Gastrocnemius medialis (tissue), 4 donors: ENCODE measurements at regions not wholly inside any gene's neighbourhood (a gene's known extent, or its start where the extent isn't known, plus 50 kb on each side); places are given as distances from the start of the nearest gene placed in this dataset.

Experiments
- ATAC-seq, 2 donors: fragments of 150-250 bp; one replicate each; pipeline ENCODE4 v1.9.1; 2016
- DNase-seq, 2 donors: peaks; one replicate each; pipeline ENCODE4 v3.0.0-alpha.2; 2019
- H3K27ac ChIP-seq, 4 donors: fragments of 200-600 bp; sonication (generic); 1 replicate in 1 of 4; 2 replicates in 3 of 4; pipeline ENCODE4 v1.5.1; 2016 to 2018; ENCODE audit warnings: mild to moderate bottlenecking in 2 of 4, moderate library complexity in 1 of 4
- H3K27me3 ChIP-seq, 3 donors: fragments of 200-600 bp; sonication (generic) in 2 of 3; 1 replicate in 1 of 3; 2 replicates in 2 of 3; pipeline versions ENCODE4 v1.5.1 to v1.6.0; 2016 to 2019; ENCODE audit warnings: mild to moderate bottlenecking in 1 of 3, moderate library complexity in 1 of 3
- H3K36me3 ChIP-seq, 2 donors: fragments of 200-600 bp; sonication (generic) in 1 of 2; one replicate each; pipeline ENCODE4 v1.5.1; 2017 to 2018
- H3K4me1 ChIP-seq, 2 donors: fragments of 200-600 bp; sonication (generic) in 1 of 2; one replicate each; pipeline ENCODE4 v1.5.1; 2016 to 2017; ENCODE audit warnings: mild to moderate bottlenecking in 2 of 2
- H3K4me3 ChIP-seq, 4 donors: fragments of 200-600 bp; sonication (generic) in 3 of 4; 1 replicate in 1 of 4; 2 replicates in 3 of 4; pipeline ENCODE4 v1.5.1; 2016 to 2019; ENCODE audit warnings: mild to moderate bottlenecking in 2 of 4
- H3K9me3 ChIP-seq, 3 donors: fragments of 200-600 bp; sonication (generic) in 2 of 3; 1 replicate in 1 of 3; 2 replicates in 2 of 3; pipeline ENCODE4 v1.5.1; 2016 to 2019
- CTCF ChIP-seq, 5 experiments: fragments of 450-650 bp in 3 of 5; fragments of 200-600 bp in 2 of 5; sonication (generic) in 2 of 5; IDR thresholded peaks in 4 of 5; conservative IDR thresholded peaks in 1 of 5; 1 replicate in 4 of 5; 2 replicates in 1 of 5; pipeline ENCODE4 v1.5.1; 2016 to 2019; ENCODE audit warnings: antibody characterized with exemption in 5 of 5, mild to moderate bottlenecking in 3 of 5, moderate library complexity in 3 of 5
- POLR2A ChIP-seq, 2 donors: fragments of 450-650 bp; IDR thresholded peaks; one replicate each; pipeline ENCODE4 v1.6.1; 2017; ENCODE audit warnings: antibody characterized with exemption in 2 of 2, mild to moderate bottlenecking in 2 of 2, moderate library complexity in 2 of 2
- in situ Hi-C, 4 donors: fragments of 200-750 bp; cut with MboI; loops; one replicate each; pipeline versions ENCODE4 v1.15.0 to v1.8.0; 2017; ENCODE audit warnings: low sequenced_read_pairs in 4 of 4
- intact Hi-C: fragments of 100-400 bp; cut with DNase I; formaldehyde crosslinking; loops from one replicate; pipeline ENCODE4 v1.15.1; 2023; ENCODE audit warnings: low total_unique reads

DNA sequence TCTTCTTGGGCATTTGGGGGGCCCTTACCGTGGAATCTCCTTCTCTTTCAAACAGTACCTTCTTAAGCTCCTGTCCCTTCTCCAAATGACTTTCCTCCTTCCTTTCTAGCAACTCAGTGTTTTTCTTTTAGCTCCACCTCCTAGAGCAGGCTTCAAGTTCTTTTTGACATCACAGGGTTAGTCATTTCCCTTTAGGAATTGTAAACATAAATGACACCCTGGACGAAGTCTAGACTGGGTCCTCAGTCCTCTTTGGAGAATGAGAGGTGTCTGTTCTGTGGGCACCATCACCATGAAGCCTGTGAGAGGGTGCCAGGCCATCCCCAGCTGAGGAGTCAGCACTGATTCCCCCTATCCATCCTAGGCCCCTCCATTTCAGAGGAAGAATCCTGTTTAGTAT is 94.7 kb downstream of the SALL1 start:
- no peaks in the 10 kb centered on the region for H3K9me3 ChIP-seq
- H3K4me1 ChIP-seq, result no peaks in the 10 kb centered on the region
- H3K36me3 ChIP-seq, result no peaks in the 10 kb centered on the region
- TF ChIP-seq CTCF (IDR thresholded peaks at IDR 0.05 in 4 of 5, conservative IDR thresholded peaks at IDR 0.05 in 1 of 5) (no peak), POLR2A (IDR thresholded peaks at IDR 0.05) (no peak)
- peaks cover 0 to 6% (median 0%) of the 10 kb centered on the region in 3 donors for H3K27me3 ChIP-seq
- ATAC-seq, result no peak
- intact Hi-C loops (no loop called here), in situ Hi-C loops (no loop called here)
- H3K4me3 ChIP-seq, result no peak overlapping the region
- H3K27ac ChIP-seq, result no peak overlapping the region
- no peak for DNase-seq

- no peaks in the 10 kb centered on the region for H3K4me1 ChIP-seq
- H3K27me3 ChIP-seq, result peaks cover 0 to 6% (median 0%) of the 10 kb centered on the region in 3 donors
- DNase-seq (no peak), ATAC-seq (no peak)
- no peaks in the 10 kb centered on the region for H3K9me3 ChIP-seq
- H3K36me3 ChIP-seq, result no peaks in the 10 kb centered on the region
- intact Hi-C loops (no loop called here), in situ Hi-C loops (no loop called here)
- TF ChIP-seq POLR2A (IDR thresholded peaks at IDR 0.05) (no peak), CTCF (IDR thresholded peaks at IDR 0.05 in 4 of 5, conservative IDR thresholded peaks at IDR 0.05 in 1 of 5) (no peak)
- no peak overlapping the region for H3K4me3 ChIP-seq
- no peak overlapping the region for H3K27ac ChIP-seq
These were observed 95.6 kb downstream of the SALL1 start for GRCh38 chr16:51055434-51055833.

DNA sequence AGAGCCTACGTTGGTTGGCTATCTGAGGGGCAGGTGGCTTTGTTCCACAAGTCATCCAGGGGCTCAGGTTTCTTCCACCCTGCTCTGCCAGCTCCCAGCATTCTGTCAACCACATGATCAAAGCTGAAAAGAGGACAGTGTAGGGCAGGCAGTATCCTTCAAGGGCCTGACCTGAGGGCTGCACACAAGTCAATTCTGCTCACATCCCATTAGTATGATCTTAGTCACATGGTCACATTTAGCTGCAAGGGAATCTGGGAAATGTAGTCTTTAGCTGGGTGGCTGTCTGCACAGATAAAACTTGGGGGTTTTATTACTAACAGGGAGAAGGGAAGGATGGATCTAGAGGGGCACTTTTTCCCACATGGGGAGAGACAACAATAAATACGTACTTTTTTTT is 97.3 kb downstream of the SALL1 start:
- TF ChIP-seq POLR2A (IDR thresholded peaks at IDR 0.05) (no peak), CTCF (IDR thresholded peaks at IDR 0.05 in 4 of 5, conservative IDR thresholded peaks at IDR 0.05 in 1 of 5) (no peak)
- Histone ChIP-seq H3K4me1 (no peaks in the 10 kb centered on the region), H3K27me3 (peaks cover 0 to 6% (median 0%) of the 10 kb centered on the region in 3 donors), H3K4me3 (no peak overlapping the region), H3K27ac (no peak overlapping the region), H3K36me3 (no peaks in the 10 kb centered on the region), H3K9me3 (no peaks in the 10 kb centered on the region)
- in situ Hi-C loops (no loop called here), intact Hi-C loops (no loop called here)
- ATAC-seq (no peak), DNase-seq (no peak)

DNA sequence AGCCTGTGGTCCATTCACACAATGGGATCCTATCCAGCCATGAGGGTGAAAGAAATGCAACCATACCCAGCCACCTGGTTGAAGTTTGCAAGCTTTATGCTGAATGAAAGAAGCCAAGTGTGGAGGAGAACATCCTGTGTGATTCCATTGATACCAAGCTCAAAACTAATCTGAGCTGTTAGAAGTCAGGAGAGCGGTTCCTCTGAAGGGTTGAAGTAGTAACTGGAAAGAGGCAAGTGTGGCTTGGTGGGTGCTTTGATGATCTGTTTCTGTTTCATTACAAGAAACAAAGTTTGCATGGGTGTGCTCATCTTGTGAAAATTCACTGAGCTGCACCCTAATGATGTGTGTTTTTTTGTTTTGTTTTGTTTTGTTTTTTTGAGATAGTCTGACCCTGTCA is 99.4 kb downstream of the SALL1 start:
- intact Hi-C loops (no loop called here), in situ Hi-C loops (no loop called here)
- ATAC-seq, result no peak
- peaks cover 0 to 1% (median 0%) of the 10 kb centered on the region in 3 donors for H3K27me3 ChIP-seq
- DNase-seq, result no peak
- no peaks in the 10 kb centered on the region for H3K4me1 ChIP-seq
- H3K4me3 ChIP-seq, result no peak overlapping the region
- H3K9me3 ChIP-seq, result no peaks in the 10 kb centered on the region
- H3K27ac ChIP-seq, result no peak overlapping the region
- H3K36me3 ChIP-seq, result no peaks in the 10 kb centered on the region
- TF ChIP-seq CTCF (IDR thresholded peaks at IDR 0.05 in 4 of 5, conservative IDR thresholded peaks at IDR 0.05 in 1 of 5) (no peak), POLR2A (IDR thresholded peaks at IDR 0.05) (no peak)

DNA sequence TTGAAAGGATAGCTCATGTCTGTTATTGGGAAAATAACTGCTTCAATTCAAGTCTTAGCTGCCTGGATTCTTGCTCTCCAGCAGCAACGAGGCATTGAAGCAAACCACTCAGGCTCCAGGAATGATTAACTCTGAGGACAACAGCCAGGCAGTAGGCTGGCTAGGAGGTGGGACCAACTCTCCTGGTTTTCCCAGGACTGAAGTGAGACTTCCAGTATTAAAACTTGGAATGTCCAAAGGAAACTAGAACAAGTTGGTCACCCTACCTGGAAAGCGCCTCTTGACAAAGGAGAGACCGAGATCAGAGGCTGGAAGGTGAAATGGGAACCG is 100.7 kb downstream of the SALL1 start:
- H3K9me3 ChIP-seq, result no peaks in the 10 kb centered on the region
- H3K27me3 ChIP-seq, result no peaks in the 10 kb centered on the region
- H3K36me3 ChIP-seq, result no peaks in the 10 kb centered on the region
- H3K4me1 ChIP-seq, result no peaks in the 10 kb centered on the region
- no peak for ATAC-seq
- H3K4me3 ChIP-seq, result no peak overlapping the region
- in situ Hi-C loops, result no loop called here
- intact Hi-C loops, result no loop called here
- TF ChIP-seq POLR2A (IDR thresholded peaks at IDR 0.05) (no peak), CTCF (IDR thresholded peaks at IDR 0.05 in 4 of 5, conservative IDR thresholded peaks at IDR 0.05 in 1 of 5) (no peak)
- H3K27ac ChIP-seq, result no peak overlapping the region
- DNase-seq, result no peak
